ENCODE measurements at regions not wholly inside any gene's neighbourhood (a gene's known extent, or its start where the extent isn't known, plus 50 kb on each side); places are given as distances from the start of the nearest gene placed in this dataset.

GRCh38 chr9:2302606-2303005, 287.5 kb downstream of the SMARCA2 start:
- no peak for TF ChIP-seq E2F4 (IDR thresholded peaks at IDR 0.05; ENCODE audit: low read depth, low read length)
- no peak for TF ChIP-seq CTCF (IDR thresholded peaks at IDR 0.05 in 2 of 3, conservative IDR thresholded peaks at IDR 0.05 in 1 of 3; ENCODE audit: control insufficient read depth in 2 of 3, extremely low read depth in 1 of 3, insufficient read depth in 1 of 3, low read depth in 3 of 3, low read length in 3 of 3)
- no peak for TF ChIP-seq TAF1 (IDR thresholded peaks at IDR 0.05; ENCODE audit: borderline replicate concordance, low read depth, low read length)
- no peak for TF ChIP-seq RBBP5 (conservative IDR thresholded peaks at IDR 0.05)
- no peak for TF ChIP-seq POLR2A (IDR thresholded peaks at IDR 0.05; ENCODE audit: low read depth, low read length)
- no peak for TF ChIP-seq ZNF384 (IDR thresholded peaks at IDR 0.05; ENCODE audit: borderline replicate concordance, low read depth, low read length)
- no peak for TF ChIP-seq PKNOX1 (IDR thresholded peaks at IDR 0.05)
- no peak for TF ChIP-seq SP1 (IDR thresholded peaks at IDR 0.05; ENCODE audit: low read depth, low read length)
- no peak for TF ChIP-seq EP300 (IDR thresholded peaks at IDR 0.05; ENCODE audit: borderline replicate concordance in 1 of 2, control insufficient read depth in 1 of 2, low read depth in 2 of 2, low read length in 2 of 2)
- TF ChIP-seq NFYB (IDR thresholded peaks at IDR 0.05; ENCODE audit: insufficient read depth, low read depth, low read length) = no peak
- TF ChIP-seq JUNB (IDR thresholded peaks at IDR 0.05) = no peak
- no peak for TF ChIP-seq POU2F2 (IDR thresholded peaks at IDR 0.05; ENCODE audit: borderline replicate concordance, low read depth, low read length)
- TF ChIP-seq CHD2 (IDR thresholded peaks at IDR 0.05; ENCODE audit: borderline replicate concordance, low read depth, low read length) = no peak
- TF ChIP-seq SIX5 (IDR thresholded peaks at IDR 0.05; ENCODE audit: low read depth, low read length, severe bottlenecking) = no peak
